Adipocyte (in vitro differentiated cells): ENCODE measurements at regions not wholly inside any gene's neighbourhood (a gene's known extent, or its start where the extent isn't known, plus 50 kb on each side); places are given as distances from the start of the nearest gene placed in this dataset.

Experiments
- DNase-seq: peaks from one replicate; pipeline ENCODE4 v3.0.0-alpha.2; 2015; ENCODE audit warnings: low read depth
- H3K27me3 ChIP-seq: replicated peaks from 2 replicates; pipeline ENCODE4 v1.7.0; 2013; ENCODE audit warnings: mild to moderate bottlenecking, low read length, moderate library complexity; ENCODE audit not compliant: control insufficient read depth, insufficient read depth
- H3K36me3 ChIP-seq: 2 replicates; pipeline ENCODE4 v1.7.0; 2013; ENCODE audit warnings: low read length, mild to moderate bottlenecking, moderate library complexity; ENCODE audit not compliant: control insufficient read depth, insufficient read depth, severe bottlenecking
- H3K4me1 ChIP-seq: 2 replicates; pipeline ENCODE4 v1.7.0; 2013; ENCODE audit warnings: mild to moderate bottlenecking, low read length, moderate library complexity; ENCODE audit not compliant: control insufficient read depth, insufficient read depth
- H3K4me3 ChIP-seq: 2 replicates; pipeline ENCODE4 v1.7.0; 2013; ENCODE audit warnings: mild to moderate bottlenecking, low read length, moderate library complexity
- H3K9ac ChIP-seq: 2 replicates; pipeline ENCODE4 v1.7.0; 2013; ENCODE audit warnings: mild to moderate bottlenecking, low read length, moderate library complexity
- H3K9me3 ChIP-seq: 2 replicates; pipeline ENCODE4 v1.7.0; 2013; ENCODE audit warnings: mild to moderate bottlenecking, low read length, moderate library complexity; ENCODE audit not compliant: control insufficient read depth

GRCh38 chrX:125202591-125203248 lies 117.0 kb upstream of the TEX13C start:
- Histone ChIP-seq H3K9ac (no peak overlapping the region), H3K27me3 (peaks cover 20% of the 10 kb centered on the region), H3K4me1 (peaks cover 2% of the 10 kb centered on the region), H3K9me3 (no peaks in the 10 kb centered on the region), H3K4me3 (peak overlapping the region; percentile 24), H3K36me3 (no peaks in the 10 kb centered on the region)
- DNase-seq = no peak

DNA sequence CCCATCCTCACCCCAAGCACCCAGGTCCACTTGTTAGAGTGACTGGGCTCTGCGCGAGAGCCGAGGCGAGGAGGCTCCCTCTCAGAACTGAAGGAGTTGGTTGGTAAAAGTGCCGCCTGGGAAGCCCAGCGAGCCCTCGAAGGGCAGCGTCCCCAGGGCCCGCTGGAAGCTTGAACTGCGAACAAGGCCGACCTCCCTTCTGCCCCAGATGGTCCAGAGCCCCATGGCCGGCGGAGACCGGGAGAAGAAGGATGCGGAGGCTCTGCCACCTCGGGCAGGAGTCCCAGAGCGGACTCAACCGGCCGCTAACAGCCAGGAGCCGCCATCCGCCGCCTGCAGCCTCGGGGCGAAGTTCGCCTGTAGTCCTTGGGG lies 116.3 kb upstream of the TEX13C start:
- Histone ChIP-seq H3K36me3 (no peaks in the 10 kb centered on the region), H3K9ac (no peak overlapping the region), H3K9me3 (no peaks in the 10 kb centered on the region), H3K27me3 (peaks cover 20% of the 10 kb centered on the region), H3K4me1 (peaks cover 2% of the 10 kb centered on the region), H3K4me3 (peak overlapping the region; percentile 79)
- DNase-seq = no peak

DNA sequence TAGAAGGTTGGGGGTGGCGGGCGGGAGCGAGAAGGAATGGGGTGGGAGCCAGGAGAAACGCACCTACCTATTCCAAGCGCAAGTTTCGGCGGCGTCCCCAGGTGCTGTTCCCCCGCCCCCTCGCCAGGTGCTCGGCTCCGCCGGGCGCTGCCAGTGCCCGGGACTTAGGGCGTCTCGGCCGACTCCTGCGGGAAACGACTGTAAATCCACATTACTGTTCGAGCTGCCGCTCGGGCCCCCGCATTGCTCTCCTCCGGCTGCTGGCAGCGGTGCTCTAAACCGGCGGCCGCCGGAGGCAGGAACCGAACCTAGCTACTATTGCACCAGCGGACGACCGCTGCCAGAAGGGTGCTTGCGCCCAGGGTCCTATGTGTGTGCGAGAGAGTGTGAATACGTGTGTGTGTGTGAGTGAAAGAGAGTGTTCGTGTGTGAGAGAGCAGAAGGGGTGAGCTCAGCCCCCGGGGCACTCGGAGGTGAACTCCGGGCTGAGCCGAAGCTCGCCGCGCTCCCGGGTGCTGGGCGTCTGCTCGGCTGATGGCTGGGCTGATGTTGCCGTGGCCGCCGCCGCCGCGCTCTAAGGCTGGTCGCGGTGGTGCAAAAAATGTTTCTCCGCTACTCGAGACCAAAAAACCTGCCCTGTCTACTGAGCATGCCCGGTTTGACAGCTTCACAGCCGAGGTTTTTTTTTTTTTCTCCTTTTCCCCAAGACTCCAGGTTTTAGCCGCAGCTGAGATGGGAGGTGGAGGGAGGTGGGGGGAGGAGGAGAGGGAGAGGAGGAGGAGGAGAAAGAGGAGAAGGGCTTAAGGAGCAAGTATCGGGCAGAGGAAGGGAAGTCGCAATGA lies 115.7 kb upstream of the TEX13C start:
- no peak for DNase-seq
- Histone ChIP-seq H3K9ac (peak overlapping the region; percentile 61), H3K4me3 (peak overlapping the region; percentile 79), H3K36me3 (no peaks in the 10 kb centered on the region), H3K9me3 (no peaks in the 10 kb centered on the region), H3K27me3 (peaks cover 20% of the 10 kb centered on the region), H3K4me1 (peaks cover 2% of the 10 kb centered on the region)

GRCh38 chrX:125204681-125205132 lies 115.0 kb upstream of the TEX13C start:
- H3K27me3 ChIP-seq = peaks cover 20% of the 10 kb centered on the region
- peak overlapping the region; percentile 61 for H3K9ac ChIP-seq
- peaks cover 2% of the 10 kb centered on the region for H3K4me1 ChIP-seq
- H3K9me3 ChIP-seq = no peaks in the 10 kb centered on the region
- peak overlapping the region; percentile 79 for H3K4me3 ChIP-seq
- H3K36me3 ChIP-seq = no peaks in the 10 kb centered on the region
- no peak for DNase-seq

DNA sequence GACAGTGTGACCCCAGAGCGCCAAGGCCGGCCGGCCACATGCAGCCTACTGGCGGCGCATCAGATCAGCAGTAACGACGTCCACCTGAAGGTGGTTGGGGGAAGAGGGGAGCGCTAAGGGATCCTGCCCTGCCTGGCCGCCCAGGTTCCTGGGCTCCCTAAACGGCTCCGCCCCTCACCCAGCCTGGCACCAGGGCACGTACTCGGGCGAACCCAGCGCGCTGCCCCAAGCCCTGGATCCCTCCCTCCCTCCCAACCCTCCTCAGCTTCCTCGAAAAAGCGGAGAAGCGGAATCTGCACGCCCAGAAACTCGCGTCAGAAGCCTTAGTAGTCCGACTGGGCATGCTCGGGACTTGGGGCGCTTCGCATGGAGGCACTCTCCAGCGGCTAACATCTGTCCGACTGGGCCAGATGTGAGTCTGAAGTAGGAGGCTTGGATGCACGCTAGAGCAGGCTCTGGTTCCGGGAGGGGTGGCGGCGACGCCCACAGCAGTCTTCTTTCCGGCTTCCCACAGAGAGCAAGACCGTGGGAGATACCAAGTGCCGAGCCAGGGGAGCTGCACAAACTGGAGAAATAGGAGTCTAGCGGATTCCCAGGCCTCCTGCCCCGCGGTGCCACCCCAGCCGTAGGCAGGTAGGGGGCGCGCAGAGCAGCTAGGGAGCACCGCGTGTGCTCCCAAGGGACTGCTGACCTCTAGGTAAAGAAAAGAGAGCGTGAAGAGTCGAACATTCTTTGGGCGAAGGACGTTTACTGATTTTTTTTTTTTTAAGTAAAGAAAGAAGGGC lies 114.3 kb upstream of the TEX13C start:
- Histone ChIP-seq H3K9ac (peak overlapping the region; percentile 61), H3K9me3 (no peaks in the 10 kb centered on the region), H3K4me1 (peaks cover 2% of the 10 kb centered on the region), H3K36me3 (no peaks in the 10 kb centered on the region), H3K4me3 (peak overlapping the region; percentile 79), H3K27me3 (peaks cover 20% of the 10 kb centered on the region)
- no peak for DNase-seq

DNA sequence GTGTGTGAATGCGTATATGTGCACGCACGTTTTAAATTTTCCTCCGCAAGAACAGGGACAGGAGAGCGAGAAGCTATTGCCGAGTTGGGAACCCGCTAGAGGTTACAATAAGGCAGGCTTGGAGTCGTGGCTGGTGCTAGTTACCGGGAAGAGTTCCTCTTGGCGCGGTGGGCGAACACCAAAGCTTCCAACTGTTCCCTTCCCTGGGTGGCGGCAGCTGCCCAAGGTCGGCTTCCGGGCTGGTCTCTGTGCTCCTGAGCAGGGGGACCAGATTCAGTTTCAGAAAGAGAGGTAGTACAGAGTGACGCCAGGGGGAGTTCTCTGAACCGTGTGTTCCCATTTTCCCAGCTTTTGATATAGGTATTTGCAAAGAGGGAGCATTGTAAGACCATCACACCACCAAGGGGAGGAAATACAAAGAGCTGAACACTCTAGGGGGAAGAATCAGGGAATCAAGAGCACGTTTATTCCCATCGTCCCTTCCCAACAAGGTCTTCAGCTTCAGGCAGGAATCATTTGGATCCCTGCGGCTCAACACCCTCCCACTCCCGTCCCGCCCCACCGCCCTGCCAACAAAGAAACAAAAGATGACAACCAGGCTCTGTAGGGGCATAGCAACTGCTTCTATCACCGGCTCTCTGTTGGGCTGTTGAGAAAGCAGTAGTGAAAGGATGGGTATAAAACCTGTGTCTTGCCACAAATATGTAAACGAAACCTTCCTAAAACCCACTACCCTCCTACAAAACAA lies 113.6 kb upstream of the TEX13C start:
- DNase-seq = no peak
- no peaks in the 10 kb centered on the region for H3K36me3 ChIP-seq
- H3K9me3 ChIP-seq = no peaks in the 10 kb centered on the region
- H3K4me3 ChIP-seq = peak overlapping the region; percentile 79
- peaks cover 2% of the 10 kb centered on the region for H3K4me1 ChIP-seq
- peak overlapping the region; percentile 61 for H3K9ac ChIP-seq
- H3K27me3 ChIP-seq = peaks cover 17% of the 10 kb centered on the region

DNA sequence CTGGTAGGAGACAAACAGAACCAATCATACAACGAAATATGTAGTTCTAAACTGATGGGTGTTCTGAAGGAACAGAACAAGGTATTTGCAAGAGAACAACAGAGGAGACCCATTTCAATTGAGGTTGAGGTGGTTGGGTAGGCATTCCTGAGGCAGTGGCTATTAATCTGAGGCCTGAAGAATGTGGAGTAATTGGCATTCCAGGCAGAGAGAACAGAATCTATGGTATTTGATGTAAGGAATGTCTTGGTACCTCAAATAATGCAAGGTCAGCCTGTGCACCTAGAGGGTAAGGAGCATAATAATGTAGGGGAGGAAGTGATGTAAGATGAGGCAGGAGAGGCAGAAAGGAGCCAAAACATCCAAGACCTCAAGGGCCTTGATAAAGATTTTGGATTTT lies 109.5 kb upstream of the TEX13C start:
- DNase-seq = no peak
- no peaks in the 10 kb centered on the region for H3K4me1 ChIP-seq
- H3K27me3 ChIP-seq = no peaks in the 10 kb centered on the region
- H3K36me3 ChIP-seq = no peaks in the 10 kb centered on the region
- H3K9me3 ChIP-seq = no peaks in the 10 kb centered on the region
- no peak overlapping the region for H3K9ac ChIP-seq
- H3K4me3 ChIP-seq = no peak overlapping the region

DNA sequence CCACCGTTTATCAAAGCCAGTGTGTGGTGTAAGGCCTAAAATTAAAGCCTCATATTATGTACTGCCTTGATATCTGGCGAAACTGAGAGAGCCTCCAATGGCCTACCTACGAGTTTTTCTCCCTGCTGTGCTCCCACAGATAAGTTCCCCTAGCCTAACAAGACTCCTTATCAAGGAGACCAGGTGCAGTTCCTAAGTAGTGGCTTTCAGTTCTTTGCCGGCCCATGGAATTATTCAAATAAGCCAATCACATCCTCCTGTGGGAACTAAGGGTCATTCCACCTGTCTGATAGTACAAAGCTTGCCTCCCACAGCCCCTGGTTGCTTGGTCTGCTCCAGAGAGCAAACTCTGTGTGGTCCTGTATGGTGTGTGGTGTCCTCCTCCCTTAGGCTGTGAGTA lies 99.8 kb upstream of the TEX13C start:
- Histone ChIP-seq H3K36me3 (no peaks in the 10 kb centered on the region), H3K9me3 (no peaks in the 10 kb centered on the region), H3K27me3 (no peaks in the 10 kb centered on the region), H3K4me1 (no peaks in the 10 kb centered on the region), H3K9ac (no peak overlapping the region), H3K4me3 (no peak overlapping the region)
- no peak for DNase-seq

DNA sequence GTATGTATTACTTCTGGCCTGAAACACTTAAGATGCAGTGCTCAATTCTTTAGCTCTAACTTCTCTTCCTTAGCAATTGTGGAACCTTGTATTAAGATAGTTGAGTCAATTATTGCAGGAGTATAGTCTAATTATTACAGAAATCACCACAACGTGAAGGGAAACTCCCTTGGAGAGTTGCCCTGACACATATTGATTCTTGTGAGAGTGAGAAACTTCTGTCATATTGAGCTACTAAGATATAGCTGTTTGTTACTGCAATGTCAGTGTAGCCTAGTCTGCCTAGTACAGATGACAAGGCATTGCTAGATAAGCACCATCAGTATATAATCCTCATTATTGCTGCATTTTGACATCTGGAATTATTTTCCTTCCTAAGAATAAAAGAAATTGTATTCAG lies 82.7 kb upstream of the TEX13C start:
- Histone ChIP-seq H3K9ac (no peak overlapping the region), H3K9me3 (no peaks in the 10 kb centered on the region), H3K36me3 (no peaks in the 10 kb centered on the region), H3K4me3 (no peak overlapping the region), H3K27me3 (no peaks in the 10 kb centered on the region), H3K4me1 (no peaks in the 10 kb centered on the region)
- no peak for DNase-seq

- H3K9ac ChIP-seq = no peak overlapping the region
- no peaks in the 10 kb centered on the region for H3K36me3 ChIP-seq
- H3K27me3 ChIP-seq = no peaks in the 10 kb centered on the region
- H3K4me3 ChIP-seq = no peak overlapping the region
- no peaks in the 10 kb centered on the region for H3K4me1 ChIP-seq
- no peaks in the 10 kb centered on the region for H3K9me3 ChIP-seq
- no peak for DNase-seq
Observed at GRCh38 chrX:125248931-125249330, 70.7 kb upstream of the TEX13C start.
